Astrocyte (in vitro differentiated cells and primary cell): ENCODE measurements at regions not wholly inside any gene's neighbourhood (a gene's known extent, or its start where the extent isn't known, plus 50 kb on each side); places are given as distances from the start of the nearest gene placed in this dataset.

ENCODE experiments used
- DNase-seq: peaks from one replicate; pipeline ENCODE4 v3.0.0-alpha.2; 2010; ENCODE audit warnings: low read depth
- FAIRE-seq: peaks from 2 replicates; lab custom pipeline; 2011; peaks lifted over from hg19 to GRCh38; lab: Jason Lieb, UNC
- H2AFZ ChIP-seq: 2 replicates; pipeline ENCODE4 v1.6.0; 2012; ENCODE audit warnings: low read depth, low read length, inconsistent platforms
- H3K27ac ChIP-seq: 2 replicates; pipeline ENCODE4 v1.5.1; 2011; ENCODE audit warnings: low read depth, low read length, inconsistent platforms
- H3K27me3 ChIP-seq: 2 replicates; pipeline ENCODE4 v1.6.0; 2011; ENCODE audit warnings: low read length, inconsistent platforms; ENCODE audit not compliant: insufficient read depth
- H3K36me3 ChIP-seq: 2 replicates; pipeline ENCODE4 v1.5.1; 2011; ENCODE audit warnings: low read length, inconsistent platforms; ENCODE audit not compliant: insufficient read depth
- H3K4me1 ChIP-seq: 2 replicates; pipeline ENCODE4 v1.5.1; 2011; ENCODE audit warnings: low read length, inconsistent platforms; ENCODE audit not compliant: insufficient read depth
- H3K4me2 ChIP-seq: 2 replicates; pipeline ENCODE4 v1.6.0; 2012; ENCODE audit warnings: low read length, inconsistent platforms
- H3K4me3 ChIP-seq: 2 replicates; pipeline ENCODE4 v1.5.1; 2011; ENCODE audit warnings: low read depth, mild to moderate bottlenecking, low read length, inconsistent platforms; ENCODE audit not compliant: insufficient read depth
- H3K79me2 ChIP-seq: 2 replicates; pipeline ENCODE4 v1.6.0; 2012; ENCODE audit warnings: mild to moderate bottlenecking, low read length, inconsistent platforms; ENCODE audit not compliant: insufficient read depth
- H3K9ac ChIP-seq: 2 replicates; pipeline ENCODE4 v1.6.0; 2012; ENCODE audit warnings: mild to moderate bottlenecking, low read length, inconsistent platforms
- H3K9me3 ChIP-seq: 2 replicates; pipeline ENCODE4 v1.5.1; 2012; ENCODE audit warnings: low read depth, mild to moderate bottlenecking, low read length, inconsistent platforms; ENCODE audit not compliant: insufficient read depth
- H4K20me1 ChIP-seq: 2 replicates; pipeline ENCODE4 v1.6.0; 2012; ENCODE audit warnings: low read length, inconsistent platforms; ENCODE audit not compliant: insufficient read depth
- H3K27ac Mint-ChIP-seq: one replicate; pipeline ENCODE4 v1.8.0; 2021; ENCODE audit warnings: mild to moderate bottlenecking, mixed read lengths; ENCODE audit not compliant: unreplicated experiment
- H3K27me3 Mint-ChIP-seq: one replicate; pipeline ENCODE4 v1.8.0; 2021; ENCODE audit warnings: low read depth, mixed read lengths; ENCODE audit not compliant: unreplicated experiment
- H3K36me3 Mint-ChIP-seq: one replicate; pipeline ENCODE4 v1.8.0; 2021; ENCODE audit warnings: low read depth, mixed read lengths; ENCODE audit not compliant: unreplicated experiment
- H3K4me1 Mint-ChIP-seq: one replicate; pipeline ENCODE4 v1.8.0; 2021; ENCODE audit warnings: low read depth, mixed read lengths; ENCODE audit not compliant: unreplicated experiment
- H3K4me3 Mint-ChIP-seq: one replicate; pipeline ENCODE4 v1.8.0; 2021; ENCODE audit warnings: mild to moderate bottlenecking, moderate library complexity, mixed read lengths; ENCODE audit not compliant: unreplicated experiment
- H3K9me3 Mint-ChIP-seq: one replicate; pipeline ENCODE4 v1.8.0; 2021; ENCODE audit warnings: mild to moderate bottlenecking, mixed read lengths; ENCODE audit not compliant: unreplicated experiment
- CTCF ChIP-seq: IDR thresholded peaks from 2 replicates; pipeline ENCODE4 v1.5.1; 2011; ENCODE audit warnings: low read depth, mild to moderate bottlenecking, inconsistent platforms, low read length, moderate library complexity; ENCODE audit not compliant: insufficient read depth
- EZH2 ChIP-seq: IDR thresholded peaks from 2 replicates; pipeline ENCODE4 v1.6.1; 2012; ENCODE audit warnings: mild to moderate bottlenecking, low read length, inconsistent platforms; ENCODE audit not compliant: insufficient read depth

GRCh38 chr12:59414051-59414450 is 181.8 kb upstream of the SLC16A7 start:
- no peak overlapping the region for H3K27ac ChIP-seq
- FAIRE-seq (no peak), DNase-seq (no peak)
- no peak overlapping the region for H2AFZ ChIP-seq
- no peaks in the 10 kb centered on the region for H4K20me1 ChIP-seq
- no peaks in the 10 kb centered on the region for H3K4me1 ChIP-seq
- no peak overlapping the region for H3K9ac ChIP-seq
- TF ChIP-seq EZH2 (no peak), CTCF (no peak)
- H3K79me2 ChIP-seq = no peaks in the 10 kb centered on the region
- H3K27ac Mint-ChIP-seq = no peak overlapping the region
- H3K4me1 Mint-ChIP-seq = no peaks in the 10 kb centered on the region
- H3K4me3 ChIP-seq = no peak overlapping the region
- no peaks in the 10 kb centered on the region for H3K36me3 ChIP-seq
- H3K9me3 ChIP-seq = no peaks in the 10 kb centered on the region
- no peak overlapping the region for H3K4me2 ChIP-seq
- H3K36me3 Mint-ChIP-seq = no peaks in the 10 kb centered on the region
- no peak overlapping the region for H3K4me3 Mint-ChIP-seq
- no peaks in the 10 kb centered on the region for H3K27me3 ChIP-seq
- H3K9me3 Mint-ChIP-seq = no peaks in the 10 kb centered on the region
- no peaks in the 10 kb centered on the region for H3K27me3 Mint-ChIP-seq

- no peak overlapping the region for H3K4me3 Mint-ChIP-seq
- no peak overlapping the region for H3K9ac ChIP-seq
- DNase-seq (peak; percentile 12), FAIRE-seq (no peak)
- H3K4me3 ChIP-seq = no peak overlapping the region
- peaks cover 1% of the 10 kb centered on the region for H3K4me1 Mint-ChIP-seq
- H3K36me3 Mint-ChIP-seq = no peaks in the 10 kb centered on the region
- no peaks in the 10 kb centered on the region for H3K79me2 ChIP-seq
- H3K27me3 Mint-ChIP-seq = no peaks in the 10 kb centered on the region
- H3K27ac Mint-ChIP-seq = no peak overlapping the region
- H3K36me3 ChIP-seq = no peaks in the 10 kb centered on the region
- no peaks in the 10 kb centered on the region for H3K27me3 ChIP-seq
- H3K27ac ChIP-seq = no peak overlapping the region
- TF ChIP-seq CTCF = no peak
- no peak for TF ChIP-seq EZH2
- no peaks in the 10 kb centered on the region for H3K4me1 ChIP-seq
- H2AFZ ChIP-seq = no peak overlapping the region
- no peaks in the 10 kb centered on the region for H3K9me3 ChIP-seq
- no peaks in the 10 kb centered on the region for H3K9me3 Mint-ChIP-seq
- H4K20me1 ChIP-seq = no peaks in the 10 kb centered on the region
- no peak overlapping the region for H3K4me2 ChIP-seq
Measured at GRCh38 chr12:59408431-59408830, 187.4 kb upstream of the SLC16A7 start.

GRCh38 chr12:59407799-59408198 is 188.0 kb upstream of the SLC16A7 start:
- no peaks in the 10 kb centered on the region for H3K36me3 ChIP-seq
- FAIRE-seq (no peak), DNase-seq (no peak)
- H3K36me3 Mint-ChIP-seq = no peaks in the 10 kb centered on the region
- no peaks in the 10 kb centered on the region for H3K27me3 ChIP-seq
- H3K9me3 Mint-ChIP-seq = no peaks in the 10 kb centered on the region
- H3K4me1 ChIP-seq = no peaks in the 10 kb centered on the region
- H4K20me1 ChIP-seq = no peaks in the 10 kb centered on the region
- H3K27ac ChIP-seq = no peak overlapping the region
- H3K4me2 ChIP-seq = no peak overlapping the region
- no peak overlapping the region for H3K27ac Mint-ChIP-seq
- no peak overlapping the region for H2AFZ ChIP-seq
- no peaks in the 10 kb centered on the region for H3K9me3 ChIP-seq
- no peaks in the 10 kb centered on the region for H3K27me3 Mint-ChIP-seq
- peaks cover 1% of the 10 kb centered on the region for H3K4me1 Mint-ChIP-seq
- no peaks in the 10 kb centered on the region for H3K79me2 ChIP-seq
- no peak overlapping the region for H3K4me3 ChIP-seq
- H3K9ac ChIP-seq = no peak overlapping the region
- no peak overlapping the region for H3K4me3 Mint-ChIP-seq
- no peak for TF ChIP-seq CTCF
- no peak for TF ChIP-seq EZH2
